Nephron (organoid): ENCODE measurements at regions not wholly inside any gene's neighbourhood (a gene's known extent, or its start where the extent isn't known, plus 50 kb on each side); places are given as distances from the start of the nearest gene placed in this dataset.
A peak's percentile ranks its signal among the peaks of the same experiment; 100 is the strongest.

Experiments
- H3K27ac Mint-ChIP-seq, 3 experiments: 2 replicates each; pipeline ENCODE4 v1.8.0; 2020; ENCODE audit warnings: mixed read lengths in 3 of 3, mild to moderate bottlenecking in 2 of 3, moderate library complexity in 1 of 3
- H3K27me3 Mint-ChIP-seq: 2 replicates; pipeline ENCODE4 v1.8.0; 2021; ENCODE audit warnings: low read depth, mild to moderate bottlenecking, moderate library complexity, mixed read lengths
- H3K36me3 Mint-ChIP-seq: 2 replicates; pipeline ENCODE4 v1.8.0; 2020; ENCODE audit warnings: low read depth, mixed read lengths
- H3K4me1 Mint-ChIP-seq: 2 replicates; pipeline ENCODE4 v1.8.0; 2020; ENCODE audit warnings: mixed read lengths
- H3K4me3 Mint-ChIP-seq, 3 experiments: 2 replicates each; pipeline ENCODE4 v1.8.0; 2020; ENCODE audit warnings: mild to moderate bottlenecking in 3 of 3, mixed read lengths in 3 of 3, moderate library complexity in 2 of 3
- H3K9me3 Mint-ChIP-seq: 2 replicates; pipeline ENCODE4 v1.8.0; 2020; ENCODE audit warnings: mixed read lengths
- TF ChIP-seq, protein P1 (sequence below), 3 experiments: fragments of 200-600 bp; sonication (generic); IDR thresholded peaks; one replicate each; pipeline ENCODE4 v1.5.0; 2021; ENCODE audit warnings: antibody characterized with exemption in 3 of 3; ENCODE audit not compliant: unreplicated experiment in 3 of 3

DNA sequence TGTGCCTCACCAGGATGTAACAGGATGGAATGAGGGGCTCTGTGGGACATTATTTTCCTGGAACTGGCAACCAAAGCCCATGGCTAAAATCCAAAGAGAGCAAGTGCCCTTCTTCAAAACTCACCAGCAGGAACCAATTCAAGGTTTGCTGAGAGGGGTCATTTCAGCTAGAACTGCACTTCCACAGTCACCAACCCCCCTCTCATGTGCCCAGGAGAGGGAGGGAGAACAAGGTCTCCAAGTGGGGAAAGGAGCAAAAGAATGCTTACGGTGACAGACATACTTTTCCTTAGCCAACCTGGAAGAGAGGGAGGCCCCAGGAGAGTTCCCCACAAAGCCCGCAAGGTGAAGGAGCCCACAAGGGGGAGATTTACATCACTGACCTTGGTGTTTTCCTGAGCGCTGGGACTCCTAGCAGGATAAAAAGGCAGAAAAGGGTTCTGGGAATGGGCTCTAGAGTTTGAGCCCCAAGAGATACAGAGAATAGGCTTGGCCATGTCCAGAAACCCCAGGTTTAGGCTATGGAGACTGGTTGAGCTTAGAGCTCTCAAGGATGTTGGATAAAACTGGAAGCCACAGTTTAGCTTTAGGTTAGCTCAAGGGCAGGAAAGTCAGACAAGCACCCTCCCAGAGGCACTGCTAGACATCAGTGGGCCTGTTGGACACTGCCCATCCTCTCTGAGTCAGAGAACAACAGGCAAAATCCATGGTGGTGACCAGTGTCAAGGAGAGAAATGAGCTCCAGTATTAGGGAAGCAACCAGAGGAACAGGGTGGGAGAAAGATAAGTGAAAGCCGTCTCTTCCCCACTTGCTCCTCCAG lies 63.9 kb upstream of the GHITM start:
- Mint-ChIP-seq H3K27ac (peak overlapping the region in 1 of 3 experiments; percentile 14), H3K9me3 (no peaks in the 10 kb centered on the region), H3K27me3 (no peaks in the 10 kb centered on the region), H3K4me3 (no peak overlapping the region), H3K4me1 (peaks cover 11% of the 10 kb centered on the region), H3K36me3 (no peaks in the 10 kb centered on the region)
- TF ChIP-seq, protein P1, sequence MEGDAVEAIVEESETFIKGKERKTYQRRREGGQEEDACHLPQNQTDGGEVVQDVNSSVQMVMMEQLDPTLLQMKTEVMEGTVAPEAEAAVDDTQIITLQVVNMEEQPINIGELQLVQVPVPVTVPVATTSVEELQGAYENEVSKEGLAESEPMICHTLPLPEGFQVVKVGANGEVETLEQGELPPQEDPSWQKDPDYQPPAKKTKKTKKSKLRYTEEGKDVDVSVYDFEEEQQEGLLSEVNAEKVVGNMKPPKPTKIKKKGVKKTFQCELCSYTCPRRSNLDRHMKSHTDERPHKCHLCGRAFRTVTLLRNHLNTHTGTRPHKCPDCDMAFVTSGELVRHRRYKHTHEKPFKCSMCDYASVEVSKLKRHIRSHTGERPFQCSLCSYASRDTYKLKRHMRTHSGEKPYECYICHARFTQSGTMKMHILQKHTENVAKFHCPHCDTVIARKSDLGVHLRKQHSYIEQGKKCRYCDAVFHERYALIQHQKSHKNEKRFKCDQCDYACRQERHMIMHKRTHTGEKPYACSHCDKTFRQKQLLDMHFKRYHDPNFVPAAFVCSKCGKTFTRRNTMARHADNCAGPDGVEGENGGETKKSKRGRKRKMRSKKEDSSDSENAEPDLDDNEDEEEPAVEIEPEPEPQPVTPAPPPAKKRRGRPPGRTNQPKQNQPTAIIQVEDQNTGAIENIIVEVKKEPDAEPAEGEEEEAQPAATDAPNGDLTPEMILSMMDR (IDR thresholded peaks at IDR 0.05; ENCODE audit: unreplicated experiment in 3 of 3) = no peak

DNA sequence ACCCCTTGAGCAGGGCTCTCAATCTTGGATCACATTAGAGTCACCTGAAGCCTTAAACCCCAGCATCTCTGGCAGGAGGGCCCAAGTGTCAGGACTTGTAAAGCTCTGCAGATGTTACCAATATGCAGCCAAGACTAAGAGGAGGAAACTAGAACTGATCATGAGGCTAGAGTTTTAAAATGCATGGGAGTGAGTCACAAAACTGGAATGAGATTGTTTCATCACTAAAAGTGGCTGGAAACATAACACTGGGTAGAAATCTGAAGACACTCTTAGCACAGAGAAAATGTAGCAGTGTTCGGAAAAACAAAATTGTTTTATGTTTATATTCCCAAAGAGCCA lies 63.3 kb upstream of the GHITM start:
- Mint-ChIP-seq H3K9me3 (no peaks in the 10 kb centered on the region), H3K4me1 (peaks cover 11% of the 10 kb centered on the region), H3K27me3 (no peaks in the 10 kb centered on the region)

DNA sequence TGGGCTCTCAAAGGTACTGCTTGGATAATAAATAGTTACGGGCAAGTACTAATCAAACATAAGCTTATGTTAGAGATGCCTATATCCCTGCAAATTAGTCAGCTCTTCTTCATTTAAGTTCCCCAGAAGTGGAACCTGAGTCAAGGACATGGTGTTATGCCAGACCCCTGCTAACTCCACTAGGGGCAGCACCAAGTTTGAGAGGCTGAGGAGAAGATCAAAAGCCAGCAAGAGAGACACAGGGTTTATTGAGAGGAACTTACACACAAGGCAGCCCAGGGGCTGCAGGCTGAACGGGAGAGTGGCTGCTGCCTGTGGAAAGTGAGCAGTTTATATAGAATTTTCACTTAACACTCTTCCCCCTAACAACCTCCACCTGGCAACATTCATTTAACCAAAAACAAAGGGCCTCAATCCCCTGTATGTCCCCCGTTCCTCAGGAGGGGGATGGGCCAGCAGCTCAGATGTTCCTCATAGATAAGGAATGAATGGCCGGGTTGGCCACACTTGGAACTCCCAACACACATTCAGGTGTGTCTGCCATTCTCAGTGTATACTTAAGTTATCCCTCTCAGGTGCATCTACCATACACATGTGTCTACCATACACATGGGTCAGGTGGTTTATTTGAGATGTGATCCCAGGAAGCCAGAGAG lies 62.6 kb upstream of the GHITM start:
- TF ChIP-seq, protein P1 (IDR thresholded peaks at IDR 0.05; ENCODE audit: unreplicated experiment in 3 of 3) = no peak
- peaks cover 11% of the 10 kb centered on the region for H3K4me1 Mint-ChIP-seq
- H3K36me3 Mint-ChIP-seq = no peaks in the 10 kb centered on the region
- H3K9me3 Mint-ChIP-seq = no peaks in the 10 kb centered on the region
- no peaks in the 10 kb centered on the region for H3K27me3 Mint-ChIP-seq
- no peak overlapping the region for H3K27ac Mint-ChIP-seq
- no peak overlapping the region for H3K4me3 Mint-ChIP-seq

More for the DNA sequence above, 63.3 kb upstream of the GHITM start:
- no peaks in the 10 kb centered on the region for H3K36me3 Mint-ChIP-seq
- no peak overlapping the region for H3K4me3 Mint-ChIP-seq
- TF ChIP-seq, protein P1 (IDR thresholded peaks at IDR 0.05; ENCODE audit: unreplicated experiment in 3 of 3) = no peak
- peak overlapping the region in 1 of 3 experiments; percentile 14 for H3K27ac Mint-ChIP-seq

DNA sequence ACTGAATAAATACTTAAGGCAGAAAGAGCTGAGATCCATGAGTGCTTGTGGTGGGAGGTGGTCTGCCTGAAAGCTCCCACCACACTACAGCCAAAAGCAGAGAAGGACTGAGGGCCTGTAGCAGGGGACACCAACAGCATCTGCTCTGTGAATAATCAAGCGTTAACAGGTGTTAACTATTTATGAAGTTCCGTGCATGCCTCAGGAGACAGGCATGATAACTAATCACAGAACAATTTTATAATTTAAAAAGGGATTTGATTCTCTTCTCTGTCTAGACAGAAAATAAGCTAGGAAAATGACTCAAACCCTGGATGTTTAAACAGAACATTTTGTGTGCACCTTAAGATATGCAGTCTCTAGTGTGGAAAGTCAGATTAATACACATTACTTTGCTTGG lies 61.5 kb upstream of the GHITM start:
- TF ChIP-seq, protein P1 (IDR thresholded peaks at IDR 0.05; ENCODE audit: unreplicated experiment in 3 of 3) = no peak
- H3K27ac Mint-ChIP-seq = no peak overlapping the region
- H3K4me1 Mint-ChIP-seq = peaks cover 11% of the 10 kb centered on the region
- H3K36me3 Mint-ChIP-seq = no peaks in the 10 kb centered on the region
- H3K4me3 Mint-ChIP-seq = no peak overlapping the region
- peaks cover 3% of the 10 kb centered on the region for H3K27me3 Mint-ChIP-seq
- H3K9me3 Mint-ChIP-seq = no peaks in the 10 kb centered on the region

DNA sequence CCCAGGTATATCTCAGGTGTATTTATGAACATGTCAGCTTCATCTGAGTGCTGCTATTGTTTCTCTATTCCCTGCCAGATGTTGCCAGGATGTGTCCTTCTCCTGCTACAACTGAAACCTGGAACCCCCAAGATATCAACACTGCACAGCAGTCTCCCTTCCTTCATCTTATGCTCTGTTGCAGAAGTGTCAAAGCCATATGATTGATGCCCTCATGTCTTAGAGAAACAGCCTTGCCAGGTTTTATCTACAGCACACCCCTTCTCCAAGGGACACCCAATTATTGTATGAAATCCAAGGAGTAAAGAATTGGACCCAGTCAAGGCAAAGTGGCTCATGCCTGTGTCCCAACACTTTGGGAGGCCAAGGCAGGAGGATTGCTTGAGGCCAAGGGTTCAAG lies 60.5 kb upstream of the GHITM start:
- Mint-ChIP-seq H3K9me3 (peaks cover 4% of the 10 kb centered on the region), H3K36me3 (no peaks in the 10 kb centered on the region), H3K4me3 (no peak overlapping the region), H3K27ac (no peak overlapping the region), H3K4me1 (peaks cover 11% of the 10 kb centered on the region), H3K27me3 (peaks cover 3% of the 10 kb centered on the region)
- TF ChIP-seq, protein P1 (IDR thresholded peaks at IDR 0.05; ENCODE audit: unreplicated experiment in 3 of 3) = no peak
